ENCODE measurements at regions not wholly inside any gene's neighbourhood (a gene's known extent, or its start where the extent isn't known, plus 50 kb on each side); places are given as distances from the start of the nearest gene placed in this dataset.

- no peaks in the 10 kb centered on the region for H3K9me2 ChIP-seq (replicated peaks; ENCODE audit: low read length)
- ATAC-seq (no peak), DNase-seq (no peak)
- H3K4me3 ChIP-seq (ENCODE audit: low read length), result no peak overlapping the region
- H3K27ac ChIP-seq (ENCODE audit: low read length), result peak overlapping the region; percentile 83
- H4K20me1 ChIP-seq (ENCODE audit: low read length), result no peaks in the 10 kb centered on the region
- peak overlapping the region; percentile 55 for H3K4me2 ChIP-seq (ENCODE audit: low read length)
- CTCF ChIA-PET, result no interaction called here
- POLR2A ChIA-PET (ENCODE audit: unreplicated experiment), result no interaction called here
- BruUV-seq (replicated peaks), result no TSS peak
- H3K27me3 ChIP-seq (ENCODE audit: low read length), result no peaks in the 10 kb centered on the region
- H3K9me3 ChIP-seq (ENCODE audit: low read length), result no peaks in the 10 kb centered on the region
- no peak overlapping the region for H2AFZ ChIP-seq (ENCODE audit: low read length)
- peaks cover 37% of the 10 kb centered on the region for H3K4me1 ChIP-seq (ENCODE audit: insufficient read depth, low read length)
- intact Hi-C loops (cut with micrococcal nuclease), result no loop called here
- H3K79me2 ChIP-seq (ENCODE audit: low read length), result no peaks in the 10 kb centered on the region
- no peak for TF ChIP-seq EZH2 (IDR thresholded peaks at IDR 0.05; ENCODE audit: low read length, unreplicated experiment)
- no peak for TF ChIP-seq EZH2phosphoT487 (IDR thresholded peaks at IDR 0.05; ENCODE audit: borderline replicate concordance, low read length)
- no peak for TF ChIP-seq CTCF (conservative IDR thresholded peaks at IDR 0.05; ENCODE audit: low read depth, low read length)
- no peaks in the 10 kb centered on the region for H3F3A ChIP-seq (ENCODE audit: low read length, unreplicated experiment)
- H3K9ac ChIP-seq (ENCODE audit: low read length), result peak overlapping the region; percentile 74
- H3K36me3 ChIP-seq (ENCODE audit: low read depth, low read length), result no peaks in the 10 kb centered on the region
Measured at GRCh38 chr6:2433266-2433665, 187.9 kb upstream of the GMDS start.

GRCh38 chr6:2432292-2432691 is 186.9 kb upstream of the GMDS start:
- peak; percentile 93 for DNase-seq
- ChIA-PET POLR2A (ENCODE audit: unreplicated experiment) (interaction anchor here (0.6 to 0.7 kb wide), 2 partner anchors 333 to 518 kb away, joined by 3 to 13 read pairs; partner anchors contain the start of gene WRNIP1), CTCF (no interaction called here)
- no peaks in the 10 kb centered on the region for H3K36me3 ChIP-seq (ENCODE audit: low read depth, low read length)
- no peaks in the 10 kb centered on the region for H3K9me2 ChIP-seq (replicated peaks; ENCODE audit: low read length)
- no peaks in the 10 kb centered on the region for H4K20me1 ChIP-seq (ENCODE audit: low read length)
- H2AFZ ChIP-seq (ENCODE audit: low read length), result peak overlapping the region; percentile 41
- ATAC-seq, result peak; percentile 76
- no peaks in the 10 kb centered on the region for H3K9me3 ChIP-seq (ENCODE audit: low read length)
- no peaks in the 10 kb centered on the region for H3K79me2 ChIP-seq (ENCODE audit: low read length)
- TF ChIP-seq EZH2 (IDR thresholded peaks at IDR 0.05; ENCODE audit: low read length, unreplicated experiment) (no peak), CTCF (conservative IDR thresholded peaks at IDR 0.05; ENCODE audit: low read depth, low read length) (no peak), EZH2phosphoT487 (IDR thresholded peaks at IDR 0.05; ENCODE audit: borderline replicate concordance, low read length) (no peak)
- no peaks in the 10 kb centered on the region for H3K27me3 ChIP-seq (ENCODE audit: low read length)
- intact Hi-C loops (cut with micrococcal nuclease), result no loop called here
- peak overlapping the region; percentile 83 for H3K27ac ChIP-seq (ENCODE audit: low read length)
- no peaks in the 10 kb centered on the region for H3F3A ChIP-seq (ENCODE audit: low read length, unreplicated experiment)
- peak overlapping the region; percentile 74 for H3K9ac ChIP-seq (ENCODE audit: low read length)
- peaks cover 37% of the 10 kb centered on the region for H3K4me1 ChIP-seq (ENCODE audit: insufficient read depth, low read length)
- BruUV-seq (replicated peaks), result no TSS peak
- H3K4me3 ChIP-seq (ENCODE audit: low read length), result no peak overlapping the region
- H3K4me2 ChIP-seq (ENCODE audit: low read length), result peak overlapping the region; percentile 18

GRCh38 chr6:2430612-2431011 is 185.2 kb upstream of the GMDS start:
- H3K9me3 ChIP-seq (ENCODE audit: low read length), result no peaks in the 10 kb centered on the region
- H3K79me2 ChIP-seq (ENCODE audit: low read length), result no peaks in the 10 kb centered on the region
- no TSS peak for BruUV-seq (replicated peaks)
- DNase-seq (no peak), ATAC-seq (no peak)
- ChIA-PET POLR2A (ENCODE audit: unreplicated experiment) (no interaction called here), CTCF (no interaction called here)
- peaks cover 37% of the 10 kb centered on the region for H3K4me1 ChIP-seq (ENCODE audit: insufficient read depth, low read length)
- H3K36me3 ChIP-seq (ENCODE audit: low read depth, low read length), result no peaks in the 10 kb centered on the region
- no peak overlapping the region for H3K27ac ChIP-seq (ENCODE audit: low read length)
- TF ChIP-seq CTCF (conservative IDR thresholded peaks at IDR 0.05; ENCODE audit: low read depth, low read length), result no peak
- no peak for TF ChIP-seq EZH2 (IDR thresholded peaks at IDR 0.05; ENCODE audit: low read length, unreplicated experiment)
- TF ChIP-seq EZH2phosphoT487 (IDR thresholded peaks at IDR 0.05; ENCODE audit: borderline replicate concordance, low read length), result no peak
- no peaks in the 10 kb centered on the region for H4K20me1 ChIP-seq (ENCODE audit: low read length)
- H3K9ac ChIP-seq (ENCODE audit: low read length), result no peak overlapping the region
- H3K4me2 ChIP-seq (ENCODE audit: low read length), result no peak overlapping the region
- H3F3A ChIP-seq (ENCODE audit: low read length, unreplicated experiment), result no peaks in the 10 kb centered on the region
- no peaks in the 10 kb centered on the region for H3K9me2 ChIP-seq (replicated peaks; ENCODE audit: low read length)
- no peak overlapping the region for H3K4me3 ChIP-seq (ENCODE audit: low read length)
- H3K27me3 ChIP-seq (ENCODE audit: low read length), result no peaks in the 10 kb centered on the region
- intact Hi-C loops (cut with micrococcal nuclease), result no loop called here
- no peak overlapping the region for H2AFZ ChIP-seq (ENCODE audit: low read length)

Data from PC-3 (cell line).